Right atrium auricular region (tissue), 2 donors: ENCODE measurements at regions not wholly inside any gene's neighbourhood (a gene's known extent, or its start where the extent isn't known, plus 50 kb on each side); places are given as distances from the start of the nearest gene placed in this dataset.
"Not testable (repeated sequence)": the region's sequence is repeated elsewhere in the genome, so short reads cannot be mapped to it uniquely, and the experiment has no call there.

Source experiments
- DNase-seq: peaks from one replicate; pipeline ENCODE4 v3.0.0-alpha.2; 2019; ENCODE audit warnings: low spot score
- H3K27ac ChIP-seq, 2 donors: fragments of 200-600 bp; sonication (generic); 1 replicate in 1 of 2; 2 replicates in 1 of 2; pipeline ENCODE4 v1.5.1; 2016 to 2019
- H3K27me3 ChIP-seq, 2 donors: fragments of 200-600 bp; sonication (generic); one replicate each; pipeline versions ENCODE4 v1.5.1 to v1.6.0; 2017 to 2019
- H3K36me3 ChIP-seq: fragments of 200-600 bp; sonication (generic); one replicate; pipeline ENCODE4 v1.5.1; 2016
- H3K4me1 ChIP-seq, 2 donors: fragments of 200-600 bp; sonication (generic); one replicate each; pipeline versions ENCODE4 v1.5.1 to v1.6.0; 2017 to 2019
- H3K4me3 ChIP-seq, 2 donors: fragments of 200-600 bp; sonication (generic); 1 replicate in 1 of 2; 2 replicates in 1 of 2; pipeline ENCODE4 v1.5.1; 2017 to 2019; ENCODE audit warnings: mild to moderate bottlenecking in 1 of 2, moderate library complexity in 1 of 2
- H3K9me3 ChIP-seq, 2 donors: fragments of 200-600 bp; sonication (generic); one replicate each; pipeline ENCODE4 v1.5.1; 2019
- TF ChIP-seq, protein P1 (sequence below), 2 donors: fragments of 200-600 bp; sonication (generic); IDR thresholded peaks; one replicate each; pipeline ENCODE4 v1.5.1; 2019; ENCODE audit warnings: antibody characterized with exemption in 2 of 2

DNA sequence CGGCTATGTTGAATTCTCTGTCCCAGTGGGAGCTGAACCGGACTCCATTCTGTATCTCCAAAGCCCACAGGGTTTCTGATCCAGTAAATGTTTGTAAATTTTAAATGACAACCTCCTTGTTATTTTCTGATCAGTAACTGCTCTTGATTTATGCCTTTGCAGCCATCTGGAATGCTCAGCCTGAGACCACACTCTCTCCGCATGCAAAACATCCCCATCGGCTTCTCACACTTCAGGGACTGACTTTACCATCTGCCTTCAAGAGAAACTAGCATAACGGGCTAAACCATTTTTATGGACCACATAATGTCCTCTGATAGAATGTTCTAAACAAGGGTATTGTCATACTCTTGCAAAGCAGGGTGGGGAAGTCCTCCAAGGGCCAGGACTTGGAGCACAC is 94.5 kb upstream of the FOXQ1 start:
- DNase-seq: no peak
- no peaks in the 10 kb centered on the region for H3K9me3 ChIP-seq
- no peak overlapping the region for H3K27ac ChIP-seq
- H3K4me3 ChIP-seq: no peak overlapping the region
- no peaks in the 10 kb centered on the region for H3K36me3 ChIP-seq
- no peaks in the 10 kb centered on the region for H3K4me1 ChIP-seq
- H3K27me3 ChIP-seq: no peaks in the 10 kb centered on the region
- TF ChIP-seq, protein P1, sequence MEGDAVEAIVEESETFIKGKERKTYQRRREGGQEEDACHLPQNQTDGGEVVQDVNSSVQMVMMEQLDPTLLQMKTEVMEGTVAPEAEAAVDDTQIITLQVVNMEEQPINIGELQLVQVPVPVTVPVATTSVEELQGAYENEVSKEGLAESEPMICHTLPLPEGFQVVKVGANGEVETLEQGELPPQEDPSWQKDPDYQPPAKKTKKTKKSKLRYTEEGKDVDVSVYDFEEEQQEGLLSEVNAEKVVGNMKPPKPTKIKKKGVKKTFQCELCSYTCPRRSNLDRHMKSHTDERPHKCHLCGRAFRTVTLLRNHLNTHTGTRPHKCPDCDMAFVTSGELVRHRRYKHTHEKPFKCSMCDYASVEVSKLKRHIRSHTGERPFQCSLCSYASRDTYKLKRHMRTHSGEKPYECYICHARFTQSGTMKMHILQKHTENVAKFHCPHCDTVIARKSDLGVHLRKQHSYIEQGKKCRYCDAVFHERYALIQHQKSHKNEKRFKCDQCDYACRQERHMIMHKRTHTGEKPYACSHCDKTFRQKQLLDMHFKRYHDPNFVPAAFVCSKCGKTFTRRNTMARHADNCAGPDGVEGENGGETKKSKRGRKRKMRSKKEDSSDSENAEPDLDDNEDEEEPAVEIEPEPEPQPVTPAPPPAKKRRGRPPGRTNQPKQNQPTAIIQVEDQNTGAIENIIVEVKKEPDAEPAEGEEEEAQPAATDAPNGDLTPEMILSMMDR (IDR thresholded peaks at IDR 0.05): no peak

DNA sequence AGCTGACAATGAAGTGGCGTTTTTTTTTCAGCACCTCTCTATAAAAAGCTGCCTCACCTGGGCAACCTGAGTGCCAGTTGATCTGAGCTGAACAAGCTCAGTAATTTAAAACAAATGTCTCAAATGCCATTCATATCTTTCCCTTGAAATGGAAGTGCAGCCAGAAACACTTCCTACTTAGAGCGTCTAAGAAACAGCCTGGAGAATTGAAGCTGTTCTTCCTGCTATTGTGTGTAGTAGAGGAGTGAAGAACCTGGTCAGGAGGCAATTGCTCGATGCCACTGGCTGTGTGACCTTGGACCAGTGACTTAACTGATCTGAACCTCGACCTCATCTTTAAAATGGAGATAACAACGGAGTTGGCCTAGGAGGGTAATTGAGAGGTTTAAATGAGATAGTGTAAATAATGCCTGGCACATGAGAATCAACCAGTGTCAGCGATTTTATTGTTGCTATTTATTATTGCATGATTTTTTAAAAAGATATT is 95.4 kb upstream of the FOXQ1 start:
- H3K27ac ChIP-seq: no peak overlapping the region
- no peaks in the 10 kb centered on the region for H3K27me3 ChIP-seq
- TF ChIP-seq, protein P1 (IDR thresholded peaks at IDR 0.05): no peak
- no peaks in the 10 kb centered on the region for H3K36me3 ChIP-seq
- DNase-seq: no peak
- no peaks in the 10 kb centered on the region for H3K4me1 ChIP-seq
- H3K9me3 ChIP-seq: no peaks in the 10 kb centered on the region
- H3K4me3 ChIP-seq: no peak overlapping the region

DNA sequence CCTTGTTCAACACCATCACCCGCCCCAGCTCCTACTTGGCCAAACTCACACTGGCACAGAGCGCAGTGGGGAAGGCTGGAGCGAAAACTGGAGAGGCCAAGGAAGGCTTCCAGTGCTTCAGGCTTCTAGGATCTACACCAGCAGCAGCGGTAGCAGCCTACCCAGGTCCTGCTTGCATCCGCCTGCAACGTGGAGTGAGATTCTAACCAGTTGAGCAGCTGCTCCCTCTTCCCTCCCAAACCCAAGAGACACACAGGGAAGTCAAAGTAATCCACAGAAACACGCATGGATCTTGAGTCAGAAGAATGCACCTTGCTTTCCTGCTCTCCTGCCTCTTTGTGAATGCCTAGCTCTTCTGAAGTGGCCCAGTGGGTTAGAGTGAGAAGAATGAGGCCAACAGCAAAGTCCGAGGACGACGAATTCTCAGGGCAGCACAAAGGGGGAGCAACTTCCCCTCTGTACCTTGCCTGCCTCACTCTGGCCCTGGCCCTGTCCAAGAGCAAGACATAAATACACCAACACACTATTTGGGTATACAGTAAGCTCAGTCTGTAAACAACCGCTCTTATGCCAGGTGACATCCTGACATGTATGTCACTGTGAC is 95.9 kb upstream of the FOXQ1 start:
- no peak overlapping the region for H3K27ac ChIP-seq
- H3K9me3 ChIP-seq: no peaks in the 10 kb centered on the region
- no peaks in the 10 kb centered on the region for H3K27me3 ChIP-seq
- no peaks in the 10 kb centered on the region for H3K36me3 ChIP-seq
- DNase-seq: no peak
- TF ChIP-seq, protein P1 (IDR thresholded peaks at IDR 0.05): no peak
- H3K4me3 ChIP-seq: no peak overlapping the region
- H3K4me1 ChIP-seq: no peaks in the 10 kb centered on the region

DNA sequence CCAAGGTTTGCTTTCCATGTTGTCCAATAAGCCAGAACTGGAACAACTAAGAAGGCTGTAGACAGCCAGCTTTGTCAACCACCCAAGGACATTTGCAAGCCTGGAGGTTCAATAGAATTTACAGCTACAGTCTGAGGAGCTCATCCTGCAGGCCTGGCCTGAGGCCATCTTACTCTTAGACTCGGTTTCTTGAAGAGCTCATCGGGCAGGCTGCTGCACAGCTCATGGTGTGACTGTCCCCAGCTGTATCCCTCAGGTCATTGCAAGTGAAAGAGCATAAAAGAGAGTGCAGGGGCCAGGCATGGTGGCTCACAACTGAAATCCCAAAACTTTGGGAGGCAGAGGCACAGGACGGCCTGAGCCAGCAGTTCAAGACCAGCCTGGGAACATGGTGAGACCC is 96.9 kb upstream of the FOXQ1 start:
- DNase-seq: no peak
- Histone ChIP-seq H3K27ac (no peak overlapping the region), H3K27me3 (no peaks in the 10 kb centered on the region), H3K9me3 (no peaks in the 10 kb centered on the region), H3K4me1 (no peaks in the 10 kb centered on the region), H3K36me3 (no peaks in the 10 kb centered on the region), H3K4me3 (no peak overlapping the region)
- TF ChIP-seq, protein P1 (IDR thresholded peaks at IDR 0.05): no peak

DNA sequence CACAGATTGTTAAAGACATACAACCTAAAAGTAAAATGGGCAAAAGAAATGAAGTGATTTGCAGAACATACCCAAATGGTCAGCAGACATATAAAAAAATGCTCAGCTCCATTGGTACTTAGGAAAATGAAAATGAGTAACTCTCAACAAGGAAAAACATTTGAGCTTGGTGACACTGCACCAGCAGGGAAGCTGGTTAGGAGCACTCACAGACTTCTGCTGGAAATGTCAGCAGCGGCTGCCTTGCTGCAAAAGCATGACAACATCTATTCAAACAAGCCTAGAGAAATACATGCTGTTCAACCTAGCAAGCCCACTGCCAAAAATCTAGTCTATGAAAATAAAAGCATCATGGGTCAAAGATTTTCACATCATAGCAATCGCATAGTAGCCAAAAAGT is 99.0 kb upstream of the FOXQ1 start:
- no peak for DNase-seq
- Histone ChIP-seq H3K36me3 (no peaks in the 10 kb centered on the region), H3K27ac (no peak overlapping the region), H3K9me3 (no peaks in the 10 kb centered on the region), H3K27me3 (no peaks in the 10 kb centered on the region), H3K4me3 (no peak overlapping the region), H3K4me1 (no peaks in the 10 kb centered on the region)
- TF ChIP-seq, protein P1 (IDR thresholded peaks at IDR 0.05): no peak

DNA sequence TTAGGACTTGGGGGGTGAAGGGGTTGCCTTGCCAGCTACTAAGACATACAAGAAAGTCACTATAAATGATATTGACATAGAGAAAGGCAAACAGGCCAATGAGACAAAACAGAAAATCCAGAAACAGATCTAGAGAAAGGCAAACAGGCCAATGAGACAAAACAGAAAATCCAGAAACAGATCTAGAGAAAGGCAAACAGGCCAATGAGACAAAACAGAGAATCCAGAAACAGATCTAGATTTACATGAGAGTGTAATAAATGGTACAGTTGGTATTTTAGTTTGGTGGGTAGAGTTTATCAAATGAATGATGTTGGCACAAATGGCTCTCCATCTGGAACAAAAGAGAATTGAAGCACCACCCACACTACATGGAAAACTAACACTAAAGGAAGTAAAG is 99.8 kb upstream of the FOXQ1 start:
- not testable (repeated sequence) for H3K9me3 ChIP-seq, H3K4me1 ChIP-seq, DNase-seq, H3K4me3 ChIP-seq, H3K27me3 ChIP-seq, H3K36me3 ChIP-seq, H3K27ac ChIP-seq

DNA sequence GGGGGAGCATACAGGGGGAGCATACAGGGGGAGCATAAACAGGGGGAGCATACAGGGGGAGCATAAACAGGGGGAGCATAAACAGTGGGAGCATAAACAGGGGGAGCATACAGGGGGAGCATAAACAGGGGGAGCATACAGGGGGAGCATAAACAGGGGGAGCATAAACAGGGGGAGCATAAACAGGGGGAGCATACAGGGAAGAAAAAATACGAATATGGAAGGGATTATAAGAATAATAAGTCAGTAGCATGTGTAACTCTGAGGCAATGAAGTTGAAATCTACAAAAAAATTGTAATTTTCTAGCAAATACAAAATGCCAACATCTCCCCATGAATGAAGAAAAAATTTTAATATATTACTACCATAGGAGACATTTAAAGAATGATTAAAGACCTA is 101.3 kb upstream of the FOXQ1 start:
- not testable (repeated sequence) for H3K27ac ChIP-seq, H3K9me3 ChIP-seq, H3K4me1 ChIP-seq, H3K4me3 ChIP-seq, DNase-seq, H3K36me3 ChIP-seq, H3K27me3 ChIP-seq
